ENCODE measurements at regions not wholly inside any gene's neighbourhood (a gene's known extent, or its start where the extent isn't known, plus 50 kb on each side); places are given as distances from the start of the nearest gene placed in this dataset.

- no peak for DNase-seq
- Histone ChIP-seq H3K27me3 (replicated peaks; ENCODE audit: insufficient read depth, low read length) (no peaks in the 10 kb centered on the region), H3K4me3 (ENCODE audit: low read length) (no peak overlapping the region), H3K36me3 (replicated peaks; ENCODE audit: insufficient read depth, low read length) (no peaks in the 10 kb centered on the region), H2AFZ (ENCODE audit: low read length) (no peak overlapping the region), H3K4me1 (ENCODE audit: low read length) (no peaks in the 10 kb centered on the region), H3F3A (ENCODE audit: insufficient read depth, low read length) (no peaks in the 10 kb centered on the region), H3K27ac (ENCODE audit: low read length) (no peak overlapping the region), H3K4me2 (ENCODE audit: low read depth, low read length) (no peak overlapping the region), H4K20me1 (ENCODE audit: insufficient read depth, low read length) (no peaks in the 10 kb centered on the region), H3K9me3 (replicated peaks; ENCODE audit: insufficient read depth, low read length) (no peaks in the 10 kb centered on the region), H3K79me2 (ENCODE audit: low read length) (no peaks in the 10 kb centered on the region), H3K9ac (ENCODE audit: low read length) (no peak overlapping the region), H3K9me2 (replicated peaks; ENCODE audit: insufficient read depth, low read length) (no peaks in the 10 kb centered on the region)
- TF ChIP-seq EZH2phosphoT487 (IDR thresholded peaks at IDR 0.05; ENCODE audit: low read length) (no peak), CTCF (IDR thresholded peaks at IDR 0.05; ENCODE audit: low read length) (no peak), EZH2 (optimal IDR thresholded peaks at IDR 0.05; ENCODE audit: low read depth, low read length) (no peak)
Measured at GRCh38 chr9:78903581-78903980, 606.7 kb downstream of the PSAT1 start.

- Histone ChIP-seq H3K36me3 (replicated peaks; ENCODE audit: insufficient read depth, low read length) (no peaks in the 10 kb centered on the region), H3K4me3 (ENCODE audit: low read length) (no peak overlapping the region), H3K79me2 (ENCODE audit: low read length) (no peaks in the 10 kb centered on the region), H3K9me3 (replicated peaks; ENCODE audit: insufficient read depth, low read length) (no peaks in the 10 kb centered on the region), H2AFZ (ENCODE audit: low read length) (no peak overlapping the region), H3K27me3 (replicated peaks; ENCODE audit: insufficient read depth, low read length) (no peaks in the 10 kb centered on the region), H3K4me2 (ENCODE audit: low read depth, low read length) (no peak overlapping the region), H3F3A (ENCODE audit: insufficient read depth, low read length) (no peaks in the 10 kb centered on the region), H3K27ac (ENCODE audit: low read length) (no peak overlapping the region), H3K9ac (ENCODE audit: low read length) (no peak overlapping the region), H4K20me1 (ENCODE audit: insufficient read depth, low read length) (no peaks in the 10 kb centered on the region), H3K4me1 (ENCODE audit: low read length) (no peaks in the 10 kb centered on the region), H3K9me2 (replicated peaks; ENCODE audit: insufficient read depth, low read length) (no peaks in the 10 kb centered on the region)
- DNase-seq, result no peak
- no peak for TF ChIP-seq EZH2phosphoT487 (IDR thresholded peaks at IDR 0.05; ENCODE audit: low read length)
- no peak for TF ChIP-seq EZH2 (optimal IDR thresholded peaks at IDR 0.05; ENCODE audit: low read depth, low read length)
- no peak for TF ChIP-seq CTCF (IDR thresholded peaks at IDR 0.05; ENCODE audit: low read length)
Measured at GRCh38 chr9:78904686-78905085, 607.8 kb downstream of the PSAT1 start.

- no peaks in the 10 kb centered on the region for H4K20me1 ChIP-seq (ENCODE audit: insufficient read depth, low read length)
- no peaks in the 10 kb centered on the region for H3K4me1 ChIP-seq (ENCODE audit: low read length)
- H3K27me3 ChIP-seq (replicated peaks; ENCODE audit: insufficient read depth, low read length), result no peaks in the 10 kb centered on the region
- DNase-seq, result no peak
- no peak overlapping the region for H3K9ac ChIP-seq (ENCODE audit: low read length)
- TF ChIP-seq EZH2 (optimal IDR thresholded peaks at IDR 0.05; ENCODE audit: low read depth, low read length) (no peak), CTCF (IDR thresholded peaks at IDR 0.05; ENCODE audit: low read length) (no peak), EZH2phosphoT487 (IDR thresholded peaks at IDR 0.05; ENCODE audit: low read length) (no peak)
- H3K27ac ChIP-seq (ENCODE audit: low read length), result no peak overlapping the region
- no peak overlapping the region for H2AFZ ChIP-seq (ENCODE audit: low read length)
- H3K4me3 ChIP-seq (ENCODE audit: low read length), result no peak overlapping the region
- H3K9me3 ChIP-seq (replicated peaks; ENCODE audit: insufficient read depth, low read length), result no peaks in the 10 kb centered on the region
- H3K9me2 ChIP-seq (replicated peaks; ENCODE audit: insufficient read depth, low read length), result no peaks in the 10 kb centered on the region
- H3K79me2 ChIP-seq (ENCODE audit: low read length), result no peaks in the 10 kb centered on the region
- H3K4me2 ChIP-seq (ENCODE audit: low read depth, low read length), result no peak overlapping the region
- H3K36me3 ChIP-seq (replicated peaks; ENCODE audit: insufficient read depth, low read length), result no peaks in the 10 kb centered on the region
- no peaks in the 10 kb centered on the region for H3F3A ChIP-seq (ENCODE audit: insufficient read depth, low read length)
Measured at GRCh38 chr9:78905387-78905786, 608.5 kb downstream of the PSAT1 start.
